ENCODE measurements at regions not wholly inside any gene's neighbourhood (a gene's known extent, or its start where the extent isn't known, plus 50 kb on each side); places are given as distances from the start of the nearest gene placed in this dataset.

DNA sequence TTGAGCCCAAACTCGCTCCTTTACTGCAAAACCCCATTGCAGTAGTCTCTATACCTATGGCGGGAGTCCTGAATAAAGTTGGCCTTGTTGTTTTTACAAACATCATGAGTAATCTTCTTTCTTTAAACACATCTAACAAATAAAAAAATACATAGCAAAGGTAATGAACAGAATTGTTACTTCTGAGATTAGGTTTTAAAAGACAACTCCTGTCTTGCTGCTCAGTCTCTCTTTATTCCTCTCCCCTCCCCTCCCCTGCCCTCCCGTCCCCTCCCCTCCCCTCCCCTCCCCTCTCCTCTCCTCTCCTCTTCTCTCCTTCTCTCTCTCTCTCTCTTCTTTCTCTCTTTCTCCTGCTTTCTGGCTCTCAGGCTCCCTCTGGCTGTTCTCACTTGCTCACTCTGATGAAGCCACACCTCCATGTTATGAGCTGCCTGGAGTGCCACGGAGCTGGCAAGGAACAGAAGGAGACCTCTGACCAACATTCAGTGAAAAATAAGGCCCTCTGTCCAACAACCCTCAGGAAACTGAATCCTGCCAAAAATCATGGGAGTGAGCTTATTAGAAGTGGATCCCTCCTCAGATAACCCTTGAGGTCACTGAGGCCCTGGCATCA, 300.7 kb upstream of the MIR17HG start (continued):
- TF ChIP-seq, protein P1, sequence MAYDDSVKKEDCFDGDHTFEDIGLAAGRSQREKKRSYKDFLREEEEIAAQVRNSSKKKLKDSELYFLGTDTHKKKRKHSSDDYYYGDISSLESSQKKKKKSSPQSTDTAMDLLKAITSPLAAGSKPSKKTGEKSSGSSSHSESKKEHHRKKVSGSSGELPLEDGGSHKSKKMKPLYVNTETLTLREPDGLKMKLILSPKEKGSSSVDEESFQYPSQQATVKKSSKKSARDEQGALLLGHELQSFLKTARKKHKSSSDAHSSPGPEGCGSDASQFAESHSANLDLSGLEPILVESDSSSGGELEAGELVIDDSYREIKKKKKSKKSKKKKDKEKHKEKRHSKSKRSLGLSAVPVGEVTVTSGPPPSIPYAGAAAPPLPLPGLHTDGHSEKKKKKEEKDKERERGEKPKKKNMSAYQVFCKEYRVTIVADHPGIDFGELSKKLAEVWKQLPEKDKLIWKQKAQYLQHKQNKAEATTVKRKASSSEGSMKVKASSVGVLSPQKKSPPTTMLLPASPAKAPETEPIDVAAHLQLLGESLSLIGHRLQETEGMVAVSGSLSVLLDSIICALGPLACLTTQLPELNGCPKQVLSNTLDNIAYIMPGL (CRISPR knock-in tag; IDR thresholded peaks at IDR 0.05) = no peak

DNA sequence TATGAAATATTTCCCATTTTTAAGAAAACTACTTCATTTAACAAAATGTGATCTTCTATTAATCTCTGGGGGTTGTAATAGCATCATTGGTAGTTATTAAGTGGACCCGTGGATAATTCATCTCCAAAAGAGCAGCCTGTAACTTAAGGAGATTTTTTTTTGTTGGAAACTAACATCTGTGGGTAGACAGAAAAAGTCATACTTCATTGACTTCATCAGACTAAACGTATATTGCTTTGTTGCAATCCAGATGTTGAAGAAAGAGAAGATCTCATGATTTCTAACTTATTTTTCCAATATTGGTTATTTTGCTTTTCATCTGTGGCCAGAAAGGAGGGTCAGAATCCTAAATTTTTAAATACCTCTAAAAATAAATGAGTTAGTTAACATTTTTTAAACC, 296.5 kb upstream of the MIR17HG start:
- no peak for ATAC-seq
- no peak for DNase-seq (ENCODE audit: low spot score)
- POLR2A ChIA-PET = no interaction called here
- Mint-ChIP-seq H3K9me3 (peaks cover 6% of the 10 kb centered on the region), H3K27me3 (ENCODE audit: low read depth) (peaks cover 2% of the 10 kb centered on the region; the same call in 1 of the 2 replicates), H3K36me3 (no peaks in the 10 kb centered on the region), H3K4me3 (no peak overlapping the region), H3K4me1 (peaks cover 12% of the 10 kb centered on the region), H3K27ac (no peak overlapping the region)
- TF ChIP-seq ETV6 (CRISPR knock-in tag; IDR thresholded peaks at IDR 0.05) = no peak
- no peak for TF ChIP-seq TCF7 (CRISPR knock-in tag; IDR thresholded peaks at IDR 0.05; ENCODE audit: low read depth)
- CTCF ChIA-PET = no interaction called here

DNA sequence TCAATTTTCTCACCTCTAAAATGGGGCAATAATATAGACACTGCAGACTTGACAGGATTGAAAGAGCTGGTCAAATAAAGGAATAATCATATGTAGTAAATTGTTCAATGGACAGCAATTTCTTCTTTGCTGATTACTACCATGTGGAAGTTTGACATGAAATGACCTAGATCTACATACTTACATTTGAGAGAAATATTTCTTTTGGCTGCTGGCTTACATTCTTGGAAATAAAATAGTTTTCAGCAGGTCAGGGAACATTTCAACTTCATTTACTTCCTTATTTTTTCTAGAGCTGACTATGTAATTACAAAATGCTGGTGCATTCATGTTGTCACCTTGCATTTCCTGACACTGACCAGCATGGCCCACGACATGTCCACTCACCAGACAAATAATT, 294.6 kb upstream of the MIR17HG start:
- H3K9me3 Mint-ChIP-seq = peaks cover 6% of the 10 kb centered on the region
- no peaks in the 10 kb centered on the region; the same call in 1 of the 2 replicates for H3K27me3 Mint-ChIP-seq (ENCODE audit: low read depth)
- H3K27ac Mint-ChIP-seq = no peak overlapping the region
- ChIA-PET CTCF (no interaction called here), POLR2A (no interaction called here)
- no peaks in the 10 kb centered on the region for H3K36me3 Mint-ChIP-seq
- DNase-seq (ENCODE audit: low spot score) = no peak
- TF ChIP-seq NR1H2 (CRISPR knock-in tag; IDR thresholded peaks at IDR 0.05) = no peak
- TF ChIP-seq, protein P2, sequence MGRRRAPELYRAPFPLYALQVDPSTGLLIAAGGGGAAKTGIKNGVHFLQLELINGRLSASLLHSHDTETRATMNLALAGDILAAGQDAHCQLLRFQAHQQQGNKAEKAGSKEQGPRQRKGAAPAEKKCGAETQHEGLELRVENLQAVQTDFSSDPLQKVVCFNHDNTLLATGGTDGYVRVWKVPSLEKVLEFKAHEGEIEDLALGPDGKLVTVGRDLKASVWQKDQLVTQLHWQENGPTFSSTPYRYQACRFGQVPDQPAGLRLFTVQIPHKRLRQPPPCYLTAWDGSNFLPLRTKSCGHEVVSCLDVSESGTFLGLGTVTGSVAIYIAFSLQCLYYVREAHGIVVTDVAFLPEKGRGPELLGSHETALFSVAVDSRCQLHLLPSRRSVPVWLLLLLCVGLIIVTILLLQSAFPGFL (CRISPR knock-in tag; IDR thresholded peaks at IDR 0.05; ENCODE audit: borderline replicate concordance) = no peak
- no peak for TF ChIP-seq FOXP1 (CRISPR knock-in tag; IDR thresholded peaks at IDR 0.05; ENCODE audit: borderline replicate concordance)
- TF ChIP-seq, protein P1 (CRISPR knock-in tag; IDR thresholded peaks at IDR 0.05) = no peak
- TF ChIP-seq PRRX2 (CRISPR knock-in tag; IDR thresholded peaks at IDR 0.05) = no peak
- no peak for TF ChIP-seq EMX1 (CRISPR knock-in tag; IDR thresholded peaks at IDR 0.05)
- no peak for ATAC-seq
- H3K4me1 Mint-ChIP-seq = peaks cover 10% of the 10 kb centered on the region
- no peak overlapping the region for H3K4me3 Mint-ChIP-seq

DNA sequence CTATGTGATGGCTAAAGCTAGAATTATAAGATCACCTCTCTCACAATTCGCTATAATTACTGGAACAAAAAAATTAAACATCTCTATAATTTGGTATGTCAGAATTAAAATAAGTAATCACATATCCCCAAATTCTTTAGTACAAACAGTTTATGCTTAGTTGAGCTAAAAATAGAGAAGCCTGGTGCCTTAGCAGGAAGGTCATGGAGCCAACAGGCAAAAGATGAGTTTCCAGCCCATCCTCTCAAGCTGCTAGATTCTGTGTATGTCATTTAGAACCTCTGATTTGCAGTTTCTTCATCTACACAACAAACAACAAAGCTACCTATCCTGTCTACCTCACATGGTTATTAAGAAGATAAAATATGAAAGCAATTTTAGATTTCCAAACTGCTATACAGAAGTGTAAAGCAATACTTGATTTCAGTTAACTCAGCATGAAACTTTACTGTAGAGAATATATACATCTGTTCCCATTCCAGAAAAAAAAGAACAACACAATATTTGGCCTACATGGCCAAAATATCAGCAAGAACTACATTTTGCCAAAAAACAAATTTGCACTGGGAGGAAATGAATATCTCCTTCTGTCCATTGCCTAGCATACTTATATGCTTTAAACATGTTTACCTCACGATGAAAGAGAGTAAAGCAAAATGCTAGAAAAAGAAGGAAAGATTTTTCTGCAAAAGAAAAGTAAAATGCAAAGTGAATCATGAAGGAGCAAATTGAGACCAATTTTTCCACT, 294.0 kb upstream of the MIR17HG start:
- Mint-ChIP-seq H3K27ac (no peak overlapping the region), H3K4me1 (peaks cover 10% of the 10 kb centered on the region), H3K4me3 (no peak overlapping the region), H3K27me3 (ENCODE audit: low read depth) (no peaks in the 10 kb centered on the region; the same call in 1 of the 2 replicates), H3K36me3 (no peaks in the 10 kb centered on the region), H3K9me3 (peaks cover 6% of the 10 kb centered on the region)
- DNase-seq (ENCODE audit: low spot score) (no peak), ATAC-seq (no peak)
- CTCF ChIA-PET = no interaction called here
- POLR2A ChIA-PET = no interaction called here
- TF ChIP-seq IRF2 (CRISPR knock-in tag; IDR thresholded peaks at IDR 0.05; ENCODE audit: borderline replicate concordance, low read depth) (no peak), JUN (CRISPR knock-in tag; IDR thresholded peaks at IDR 0.05) (no peak), ZNF317 (CRISPR knock-in tag; IDR thresholded peaks at IDR 0.05; ENCODE audit: borderline replicate concordance, low read depth) (no peak), TCF7 (CRISPR knock-in tag; IDR thresholded peaks at IDR 0.05; ENCODE audit: low read depth) (no peak), ZNF416 (CRISPR knock-in tag; IDR thresholded peaks at IDR 0.05) (no peak), ZNF121 (CRISPR knock-in tag; IDR thresholded peaks at IDR 0.05) (no peak), MXD4 (CRISPR knock-in tag; IDR thresholded peaks at IDR 0.05; ENCODE audit: borderline replicate concordance) (no peak), TEAD1 (CRISPR knock-in tag; IDR thresholded peaks at IDR 0.05) (no peak)
- TF ChIP-seq, protein P2 (CRISPR knock-in tag; IDR thresholded peaks at IDR 0.05; ENCODE audit: borderline replicate concordance) = no peak
- TF ChIP-seq, protein P3, sequence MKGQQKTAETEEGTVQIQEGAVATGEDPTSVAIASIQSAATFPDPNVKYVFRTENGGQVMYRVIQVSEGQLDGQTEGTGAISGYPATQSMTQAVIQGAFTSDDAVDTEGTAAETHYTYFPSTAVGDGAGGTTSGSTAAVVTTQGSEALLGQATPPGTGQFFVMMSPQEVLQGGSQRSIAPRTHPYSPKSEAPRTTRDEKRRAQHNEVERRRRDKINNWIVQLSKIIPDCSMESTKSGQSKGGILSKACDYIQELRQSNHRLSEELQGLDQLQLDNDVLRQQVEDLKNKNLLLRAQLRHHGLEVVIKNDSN (CRISPR knock-in tag; IDR thresholded peaks at IDR 0.05) = no peak
- TF ChIP-seq, protein P4, sequence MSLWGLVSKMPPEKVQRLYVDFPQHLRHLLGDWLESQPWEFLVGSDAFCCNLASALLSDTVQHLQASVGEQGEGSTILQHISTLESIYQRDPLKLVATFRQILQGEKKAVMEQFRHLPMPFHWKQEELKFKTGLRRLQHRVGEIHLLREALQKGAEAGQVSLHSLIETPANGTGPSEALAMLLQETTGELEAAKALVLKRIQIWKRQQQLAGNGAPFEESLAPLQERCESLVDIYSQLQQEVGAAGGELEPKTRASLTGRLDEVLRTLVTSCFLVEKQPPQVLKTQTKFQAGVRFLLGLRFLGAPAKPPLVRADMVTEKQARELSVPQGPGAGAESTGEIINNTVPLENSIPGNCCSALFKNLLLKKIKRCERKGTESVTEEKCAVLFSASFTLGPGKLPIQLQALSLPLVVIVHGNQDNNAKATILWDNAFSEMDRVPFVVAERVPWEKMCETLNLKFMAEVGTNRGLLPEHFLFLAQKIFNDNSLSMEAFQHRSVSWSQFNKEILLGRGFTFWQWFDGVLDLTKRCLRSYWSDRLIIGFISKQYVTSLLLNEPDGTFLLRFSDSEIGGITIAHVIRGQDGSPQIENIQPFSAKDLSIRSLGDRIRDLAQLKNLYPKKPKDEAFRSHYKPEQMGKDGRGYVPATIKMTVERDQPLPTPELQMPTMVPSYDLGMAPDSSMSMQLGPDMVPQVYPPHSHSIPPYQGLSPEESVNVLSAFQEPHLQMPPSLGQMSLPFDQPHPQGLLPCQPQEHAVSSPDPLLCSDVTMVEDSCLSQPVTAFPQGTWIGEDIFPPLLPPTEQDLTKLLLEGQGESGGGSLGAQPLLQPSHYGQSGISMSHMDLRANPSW (CRISPR knock-in tag; conservative IDR thresholded peaks at IDR 0.05; ENCODE audit: low read depth) = no peak
- TF ChIP-seq, protein P5, sequence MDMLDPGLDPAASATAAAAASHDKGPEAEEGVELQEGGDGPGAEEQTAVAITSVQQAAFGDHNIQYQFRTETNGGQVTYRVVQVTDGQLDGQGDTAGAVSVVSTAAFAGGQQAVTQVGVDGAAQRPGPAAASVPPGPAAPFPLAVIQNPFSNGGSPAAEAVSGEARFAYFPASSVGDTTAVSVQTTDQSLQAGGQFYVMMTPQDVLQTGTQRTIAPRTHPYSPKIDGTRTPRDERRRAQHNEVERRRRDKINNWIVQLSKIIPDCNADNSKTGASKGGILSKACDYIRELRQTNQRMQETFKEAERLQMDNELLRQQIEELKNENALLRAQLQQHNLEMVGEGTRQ (CRISPR knock-in tag; IDR thresholded peaks at IDR 0.05) = no peak
